NCI-H69 (cell line): ENCODE measurements at regions not wholly inside any gene's neighbourhood (a gene's known extent, or its start where the extent isn't known, plus 50 kb on each side); places are given as distances from the start of the nearest gene placed in this dataset.

ENCODE experiments used
- DNase-seq: peaks from one replicate; lab custom pipeline; 2025; lab: John Stamatoyannopoulos, UW

- DNase-seq, result no peak
Measured at GRCh38 chr2:224210286-224211180, 171.4 kb upstream of the SERPINE2 start.

DNA sequence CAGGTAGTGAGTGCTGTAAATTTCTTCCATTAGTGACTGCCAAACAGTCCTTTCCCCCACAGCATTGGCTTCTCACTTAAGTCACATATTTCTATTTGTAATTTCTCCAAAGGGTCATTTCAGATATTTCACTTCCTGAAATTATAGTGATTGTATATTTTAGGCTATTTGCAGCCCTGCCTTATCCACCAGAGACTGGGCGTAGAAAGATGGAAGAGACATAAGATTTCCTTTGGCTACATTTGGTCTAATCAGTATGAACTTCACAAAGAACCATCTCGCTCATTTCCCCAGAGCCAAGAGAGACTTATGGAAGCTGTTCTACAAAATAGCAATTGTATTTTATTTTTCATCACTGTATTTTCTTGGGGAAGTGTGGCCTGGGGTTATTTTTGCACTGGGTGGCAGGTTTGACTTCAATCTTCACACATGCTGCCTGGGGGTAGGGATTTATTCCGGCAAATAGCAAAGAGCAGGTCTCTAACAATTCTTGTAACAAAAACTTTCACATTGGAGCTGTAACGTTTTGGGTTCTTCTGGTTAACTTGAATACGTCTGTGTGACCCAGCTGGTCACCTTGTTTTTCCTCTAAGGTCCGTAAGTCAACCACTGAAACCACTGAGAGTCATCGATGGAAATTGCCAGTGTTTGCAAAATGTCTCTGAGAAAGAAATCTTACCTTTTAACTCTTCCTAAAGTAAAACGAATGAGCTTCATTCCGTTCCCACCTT lies 170.6 kb upstream of the SERPINE2 start:
- DNase-seq, result no peak

GRCh38 chr2:224208443-224208842 lies 169.4 kb upstream of the SERPINE2 start:
- DNase-seq, result no peak

GRCh38 chr2:224208007-224208406 lies 168.9 kb upstream of the SERPINE2 start:
- DNase-seq, result no peak

GRCh38 chr2:224206816-224207215 lies 167.7 kb upstream of the SERPINE2 start:
- no peak for DNase-seq

DNA sequence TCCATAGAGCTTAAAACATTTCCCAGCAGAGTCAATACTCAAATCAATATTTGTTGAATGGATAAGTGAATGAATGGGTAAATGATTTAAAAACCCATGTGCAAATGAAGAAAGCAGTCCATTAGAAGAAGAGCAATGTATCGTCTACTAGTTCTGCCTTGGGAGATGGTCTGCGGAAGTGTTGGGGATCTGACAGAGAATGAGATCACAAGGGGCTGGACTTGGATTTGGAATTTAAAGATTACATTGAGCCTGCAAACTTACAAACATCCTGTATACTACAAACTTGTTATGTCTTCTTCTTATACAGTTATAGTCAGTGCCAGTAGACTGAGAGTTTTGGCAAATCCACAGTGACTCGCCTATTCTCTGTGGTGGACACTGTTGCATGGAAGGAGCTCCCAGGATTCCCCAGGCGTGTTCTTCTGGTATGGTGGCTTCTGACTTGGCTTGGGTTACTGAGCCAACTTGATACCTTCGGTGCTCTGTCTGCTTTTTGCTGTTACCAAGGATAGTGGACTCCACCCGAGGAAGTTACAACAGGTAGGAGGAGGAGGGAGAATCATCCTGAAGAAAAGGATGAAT lies 163.3 kb upstream of the SERPINE2 start:
- DNase-seq, result no peak

DNA sequence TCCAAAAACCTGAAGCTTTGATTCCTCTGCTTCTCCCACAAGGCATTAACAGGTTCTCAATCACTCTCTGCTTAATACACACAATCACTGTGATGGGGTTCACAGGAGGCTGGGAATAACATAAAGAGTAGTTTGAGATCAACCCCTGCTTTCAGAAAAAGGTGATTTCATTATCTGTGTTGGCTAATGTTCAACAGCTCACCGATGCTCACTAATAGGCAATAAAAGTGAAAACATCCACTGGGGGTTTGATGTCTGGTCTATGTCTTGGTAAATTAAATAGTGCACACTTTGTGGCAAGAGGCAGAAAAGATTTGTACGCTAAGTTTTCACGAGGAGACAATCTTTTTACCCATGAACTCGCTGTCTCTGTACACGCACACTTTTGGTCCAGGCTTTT lies 159.3 kb upstream of the SERPINE2 start:
- no peak for DNase-seq

DNA sequence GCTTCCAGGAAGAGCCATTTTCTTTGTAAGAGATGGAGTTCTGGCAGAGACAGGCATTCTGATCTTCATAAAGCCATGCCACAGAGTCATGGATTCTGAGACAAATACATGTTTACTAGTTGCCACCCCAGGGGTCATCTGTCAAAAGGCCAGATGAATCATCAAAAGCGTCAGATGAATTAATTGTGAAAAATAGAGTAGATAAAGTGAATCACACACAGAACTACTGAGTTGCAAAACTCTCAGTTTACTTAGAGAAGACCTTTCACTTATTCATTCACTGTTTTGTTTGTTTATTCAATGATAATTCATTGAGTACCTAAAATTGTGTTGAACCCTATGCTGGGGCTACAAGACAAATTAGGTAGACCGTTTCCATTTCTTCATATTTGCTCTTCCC lies 157.7 kb upstream of the SERPINE2 start:
- DNase-seq, result no peak

GRCh38 chr2:224195925-224196571 lies 157.0 kb upstream of the SERPINE2 start:
- DNase-seq, result no peak

DNA sequence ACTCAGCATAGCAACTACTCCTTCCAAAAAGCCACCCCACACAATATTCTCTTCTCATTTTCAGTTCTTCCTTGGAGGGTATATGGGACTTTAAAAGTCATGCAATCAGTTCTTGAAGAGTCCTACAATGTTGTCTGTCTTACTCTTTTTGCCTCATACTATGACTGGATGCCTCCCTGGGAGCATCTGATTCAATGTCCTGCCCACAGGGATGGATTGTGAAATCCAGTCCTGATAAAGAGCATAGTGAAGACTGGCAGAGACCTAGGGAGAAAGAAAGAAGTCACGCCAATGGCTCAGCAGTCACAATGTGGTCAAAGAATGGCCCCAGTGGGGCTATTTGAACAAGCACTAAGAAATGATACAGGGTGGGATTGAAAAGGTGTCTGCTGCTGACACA lies 155.1 kb upstream of the SERPINE2 start:
- no peak for DNase-seq

DNA sequence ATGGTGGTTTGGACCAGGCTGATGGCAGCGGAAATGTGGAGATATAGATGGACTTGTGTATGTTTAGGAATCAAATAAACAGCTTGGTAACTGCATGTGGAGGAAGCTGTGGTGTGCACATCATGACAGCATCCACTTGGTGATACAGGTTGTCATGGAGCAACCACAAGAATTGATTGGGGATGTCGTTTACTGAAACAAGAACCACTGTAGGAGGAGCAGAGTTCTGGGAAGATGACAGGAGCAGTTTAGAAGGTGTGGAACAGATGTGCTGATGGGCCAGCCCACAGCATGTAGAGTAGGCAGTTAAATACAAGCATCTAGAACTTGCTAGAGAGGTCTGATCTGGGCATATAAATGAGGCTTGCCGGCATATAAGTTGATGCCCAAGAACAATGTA lies 152.4 kb upstream of the SERPINE2 start:
- no peak for DNase-seq

- DNase-seq, result no peak
Measured at GRCh38 chr2:224190936-224191270, 151.8 kb upstream of the SERPINE2 start.

- DNase-seq, result no peak
Measured at GRCh38 chr2:224190234-224190935, 151.3 kb upstream of the SERPINE2 start.

DNA sequence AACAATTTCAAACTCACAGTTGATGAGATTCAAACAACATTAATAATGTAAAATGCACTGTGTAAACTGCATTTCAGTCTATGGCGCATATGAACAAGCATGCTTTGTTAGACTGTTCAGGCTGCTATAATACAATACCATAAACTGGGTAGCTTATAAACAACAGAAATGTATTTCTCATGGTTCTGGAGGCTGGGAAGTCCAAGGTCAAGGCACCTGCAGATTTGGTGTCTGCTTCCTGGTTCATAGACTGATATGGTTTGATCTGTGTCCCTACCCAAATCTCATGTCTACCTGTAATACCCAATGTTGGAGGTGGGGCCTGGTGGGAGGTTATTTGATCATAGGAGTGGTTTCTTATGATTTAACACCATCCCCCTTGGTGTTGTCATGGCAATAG lies 148.1 kb upstream of the SERPINE2 start:
- DNase-seq, result no peak

DNA sequence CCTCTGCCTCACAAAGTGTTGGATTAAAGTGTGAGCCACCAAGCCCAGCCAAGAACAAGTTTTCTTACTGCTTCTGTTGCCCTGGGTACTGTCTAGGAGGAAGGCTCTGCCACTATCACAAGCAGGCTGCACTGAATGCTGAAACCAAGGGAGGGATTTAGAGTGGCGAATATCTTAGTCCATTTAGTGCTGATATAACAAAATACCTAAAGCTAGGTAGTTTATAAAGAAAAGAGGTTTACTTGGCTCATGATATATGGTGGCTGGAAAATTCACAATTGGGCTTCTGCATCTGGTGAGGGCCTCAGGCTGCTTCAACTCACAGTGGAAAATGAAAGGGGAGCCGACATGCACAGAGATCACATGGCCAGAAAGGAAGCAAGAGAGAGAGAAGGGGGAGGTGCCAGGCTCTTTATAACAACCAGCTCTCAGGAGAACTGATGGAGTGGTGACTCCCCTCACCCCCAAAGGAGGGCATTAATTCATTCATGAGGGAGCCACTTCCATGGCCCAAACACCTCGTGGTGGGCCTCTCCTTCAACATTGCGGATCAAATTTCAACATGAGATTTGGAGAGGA lies 146.0 kb upstream of the SERPINE2 start:
- no peak for DNase-seq

DNA sequence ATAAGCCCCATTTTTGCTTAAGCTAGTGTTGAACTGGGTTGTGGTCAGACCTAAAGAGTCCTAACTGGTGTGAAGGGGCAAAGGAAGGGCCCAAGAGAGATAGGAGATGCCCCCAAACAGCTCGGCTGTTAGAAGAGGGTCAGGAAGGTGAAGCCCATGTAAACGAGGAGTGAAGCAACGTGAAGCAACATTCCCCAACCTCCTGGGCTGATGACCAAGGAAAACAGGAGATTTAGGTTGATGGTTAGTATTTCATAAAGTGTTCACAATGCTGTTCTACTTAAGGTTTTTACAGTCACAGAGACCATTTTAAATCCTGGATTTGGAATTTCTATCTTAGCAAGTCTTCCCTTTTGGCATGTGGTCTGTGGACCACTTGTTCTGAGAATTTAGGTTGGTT lies 144.0 kb upstream of the SERPINE2 start:
- DNase-seq, result no peak

DNA sequence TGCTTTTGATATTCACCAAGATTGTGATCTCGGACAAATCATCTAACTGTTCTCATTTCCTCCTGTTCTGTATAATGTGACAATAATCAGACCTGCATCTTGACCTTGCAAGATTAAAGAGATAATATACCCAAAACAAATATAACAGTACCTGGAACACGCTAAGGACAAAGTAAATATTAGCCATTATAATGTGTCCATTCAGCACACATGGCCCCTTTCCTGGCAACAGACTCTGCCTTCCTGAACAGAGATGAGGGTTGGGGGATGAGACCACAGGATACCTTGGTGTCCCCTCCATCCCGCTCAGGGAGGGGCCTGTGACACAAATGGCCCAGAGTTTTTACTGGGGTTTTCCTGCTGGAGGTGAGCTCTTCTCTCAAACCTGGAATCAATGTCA lies 143.4 kb upstream of the SERPINE2 start:
- no peak for DNase-seq

- DNase-seq, result no peak
Measured at GRCh38 chr2:224181534-224182155, 142.6 kb upstream of the SERPINE2 start.

- DNase-seq, result no peak
Measured at GRCh38 chr2:224180810-224181209, 141.7 kb upstream of the SERPINE2 start.

DNA sequence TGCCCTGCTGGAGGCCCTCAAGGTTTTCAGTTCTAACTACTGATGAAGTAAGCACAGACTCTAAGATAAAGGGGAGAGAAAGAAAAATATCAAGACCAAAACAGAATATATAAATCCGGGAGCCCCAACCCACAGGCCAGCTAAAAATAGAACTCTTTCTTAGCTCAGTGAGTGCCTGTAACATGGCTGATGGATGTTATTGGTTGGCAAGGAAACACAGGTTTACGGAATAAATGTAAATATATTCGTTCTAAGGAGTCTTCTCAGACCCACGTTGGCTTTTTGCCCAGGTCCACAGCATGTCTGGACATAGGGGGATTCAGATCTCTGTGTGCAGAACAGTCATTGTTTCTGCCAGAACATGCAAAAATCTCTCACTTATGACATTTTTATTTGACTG lies 139.0 kb upstream of the SERPINE2 start:
- DNase-seq, result peak; percentile 1

- DNase-seq, result no peak
Measured at GRCh38 chr2:224175538-224175937, 136.5 kb upstream of the SERPINE2 start.
